WTC11 (cell line): ENCODE measurements at regions not wholly inside any gene's neighbourhood (a gene's known extent, or its start where the extent isn't known, plus 50 kb on each side); places are given as distances from the start of the nearest gene placed in this dataset.

Experiments
- ATAC-seq: fragments of 200-7000 bp; cut with Tn5 transposase; 2 replicates; pipeline ENCODE4 v1.10.0; 2021; ENCODE audit warnings: mild to moderate bottlenecking, moderate library complexity
- CTCF ChIA-PET: fragments of 300-600 bp; sonication (Branson Sonifier 250); formaldehyde crosslinking; loops from one replicate; lab custom pipeline; 2021; ENCODE audit warnings: antibody characterized with exemption; lab: Charles Lee
- POLR2A ChIA-PET: fragments of 350-600 bp; sonication (Branson Sonifier 250); formaldehyde crosslinking; loops from one replicate; lab custom pipeline; 2021; ENCODE audit warnings: antibody characterized with exemption; lab: Charles Lee
- DNase-seq: peaks from one replicate; pipeline ENCODE4 v3.0.0; 2021; ENCODE audit warnings: low spot score
- H3K27ac Mint-ChIP-seq: 2 replicates; pipeline ENCODE4 v1.8.0; 2021; ENCODE audit warnings: mixed read lengths
- H3K27me3 Mint-ChIP-seq: 2 replicates; pipeline ENCODE4 v1.8.0; 2021; ENCODE audit warnings: low read depth, mild to moderate bottlenecking, moderate library complexity, mixed read lengths
- H3K36me3 Mint-ChIP-seq: 2 replicates; pipeline ENCODE4 v1.8.0; 2021; ENCODE audit warnings: mixed read lengths
- H3K4me1 Mint-ChIP-seq: 2 replicates; pipeline ENCODE4 v1.8.0; 2022; ENCODE audit warnings: mixed read lengths
- H3K4me3 Mint-ChIP-seq: 2 replicates; pipeline ENCODE4 v1.8.0; 2021; ENCODE audit warnings: mild to moderate bottlenecking, moderate library complexity, mixed read lengths
- H3K9me3 Mint-ChIP-seq: 2 replicates; pipeline ENCODE4 v1.8.0; 2021; ENCODE audit warnings: mixed read lengths
- CBFB ChIP-seq: sonication (generic); formaldehyde crosslinking; IDR thresholded peaks from 2 replicates; pipeline ENCODE4 v1.8.1; 2022; ENCODE audit warnings: mild to moderate bottlenecking, low read depth, missing genetic modification reagents
- CREB1 ChIP-seq: sonication (generic); formaldehyde crosslinking; IDR thresholded peaks from 2 replicates; pipeline ENCODE4 v1.8.0; 2023; ENCODE audit warnings: mild to moderate bottlenecking, missing genetic modification reagents
- FOXP1 ChIP-seq: sonication (generic); formaldehyde crosslinking; IDR thresholded peaks from 2 replicates; pipeline ENCODE4 v1.8.0; 2022; ENCODE audit warnings: missing genetic modification reagents, mild to moderate bottlenecking, moderate library complexity, borderline replicate concordance
- GABPB1 ChIP-seq: sonication (generic); formaldehyde crosslinking; IDR thresholded peaks from 2 replicates; pipeline ENCODE4 v1.8.1; 2023; ENCODE audit warnings: mild to moderate bottlenecking, missing genetic modification reagents
- HMGA2 ChIP-seq: fragments of 250-450 bp; sonication (Bioruptor Pico); IDR thresholded peaks from 2 replicates; pipeline ENCODE4 v1.4.0; 2021; ENCODE audit warnings: mild to moderate bottlenecking, moderate library complexity
- IRF2 ChIP-seq: sonication (generic); formaldehyde crosslinking; IDR thresholded peaks from 2 replicates; pipeline ENCODE4 v1.8.0; 2022; ENCODE audit warnings: low read depth, missing genetic modification reagents, borderline replicate concordance
- JAZF1 ChIP-seq: fragments of 250-450 bp; sonication (Bioruptor Pico); IDR thresholded peaks from 2 replicates; pipeline ENCODE4 v1.9.0; 2021; ENCODE audit warnings: moderate library complexity, mild to moderate bottlenecking, inconsistent platforms
- KAT7 ChIP-seq: sonication (generic); formaldehyde crosslinking; IDR thresholded peaks from 2 replicates; pipeline ENCODE4 v1.8.1; 2023; ENCODE audit warnings: missing genetic modification reagents, mild to moderate bottlenecking, borderline replicate concordance
- NR2C2 ChIP-seq: sonication (generic); formaldehyde crosslinking; IDR thresholded peaks from 2 replicates; pipeline ENCODE4 v1.8.0; 2022; ENCODE audit warnings: mild to moderate bottlenecking, missing genetic modification reagents
- OVOL2 ChIP-seq: fragments of 250-450 bp; sonication (Bioruptor Pico); IDR thresholded peaks from 2 replicates; pipeline ENCODE4 v1.9.0; 2021; ENCODE audit warnings: mild to moderate bottlenecking, borderline replicate concordance
- RELA ChIP-seq: sonication (generic); formaldehyde crosslinking; IDR thresholded peaks from 2 replicates; pipeline ENCODE4 v1.8.1; 2022; ENCODE audit warnings: missing genetic modification reagents, mild to moderate bottlenecking, borderline replicate concordance
- ZNF121 ChIP-seq: sonication (generic); formaldehyde crosslinking; IDR thresholded peaks from 2 replicates; pipeline ENCODE4 v1.8.0; 2023; ENCODE audit warnings: missing genetic modification reagents
- ZNF317 ChIP-seq: sonication (generic); formaldehyde crosslinking; IDR thresholded peaks from 2 replicates; pipeline ENCODE4 v1.8.1; 2023; ENCODE audit warnings: low read depth, mild to moderate bottlenecking, moderate library complexity, missing genetic modification reagents, borderline replicate concordance
- TF ChIP-seq, protein P1 (sequence below): sonication (generic); formaldehyde crosslinking; IDR thresholded peaks from 2 replicates; pipeline ENCODE4 v1.8.0; 2022; ENCODE audit warnings: mild to moderate bottlenecking, missing genetic modification reagents
- TF ChIP-seq, protein P2 (sequence below): sonication (generic); formaldehyde crosslinking; IDR thresholded peaks from 2 replicates; pipeline ENCODE4 v1.8.0; 2022; ENCODE audit warnings: mild to moderate bottlenecking, missing genetic modification reagents
- TF ChIP-seq, protein P3 (sequence below): sonication (generic); formaldehyde crosslinking; IDR thresholded peaks from 2 replicates; pipeline ENCODE4 v1.8.1; 2022; ENCODE audit warnings: low read depth, missing genetic modification reagents, borderline replicate concordance
- TF ChIP-seq, protein P4 (sequence below): sonication (generic); formaldehyde crosslinking; IDR thresholded peaks from 2 replicates; pipeline ENCODE4 v1.8.0; 2022; ENCODE audit warnings: missing genetic modification reagents
- TF ChIP-seq, protein P5 (sequence below): fragments of 250-450 bp; sonication (Bioruptor Pico); IDR thresholded peaks from 2 replicates; pipeline ENCODE4 v1.9.0; 2021; ENCODE audit warnings: mild to moderate bottlenecking
- TF ChIP-seq, protein P6 (sequence below): fragments of 250-450 bp; sonication (Bioruptor Pico); IDR thresholded peaks from 2 replicates; pipeline ENCODE4 v1.9.0; 2021; ENCODE audit warnings: mild to moderate bottlenecking, borderline replicate concordance

DNA sequence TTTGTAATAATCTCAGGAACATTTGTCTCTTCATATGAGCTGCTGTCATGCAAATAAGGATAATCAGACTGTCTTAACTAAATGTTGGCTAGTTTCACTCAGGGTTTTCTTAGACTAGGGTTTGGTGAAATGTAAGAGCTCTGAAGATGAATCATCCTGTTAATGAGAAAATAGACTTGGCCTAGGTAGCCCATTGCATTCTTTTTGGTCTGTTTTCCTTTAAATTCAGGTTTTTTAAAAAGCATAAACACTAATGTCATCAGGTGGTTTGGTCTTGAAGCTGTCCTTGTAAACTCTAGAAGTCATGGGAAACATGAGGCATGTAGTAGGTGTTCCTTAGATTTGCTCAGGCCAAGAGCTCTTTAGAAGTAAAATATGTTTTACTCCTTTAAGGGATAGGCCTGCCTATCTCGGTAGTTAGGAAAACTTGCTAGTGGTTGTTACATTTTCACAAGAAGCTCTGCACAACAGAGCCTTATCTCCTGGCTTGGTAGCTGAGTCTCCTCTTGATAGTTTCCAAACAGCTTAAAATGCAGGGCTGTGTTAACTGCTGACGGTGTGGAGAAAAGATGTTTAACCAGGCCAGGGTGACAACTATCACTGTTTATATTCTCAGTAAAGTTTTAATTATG is 62.0 kb upstream of the C1QTNF9B start:
- H3K4me1 Mint-ChIP-seq, result peaks cover 13% of the 10 kb centered on the region
- no peak overlapping the region for H3K4me3 Mint-ChIP-seq
- no peaks in the 10 kb centered on the region for H3K36me3 Mint-ChIP-seq
- H3K27me3 Mint-ChIP-seq, result peaks cover 5% of the 10 kb centered on the region; the same call in 1 of the 2 replicates
- ChIA-PET CTCF (interaction anchor here (1.5 to 3.9 kb wide), 12 partner anchors 8 to 273 kb away, joined by 3 to 41 read pairs (median 10); partner anchors contain the start of gene MIPEP), POLR2A (no interaction called here)
- no peak overlapping the region for H3K27ac Mint-ChIP-seq
- no peak for ATAC-seq
- H3K9me3 Mint-ChIP-seq, result no peaks in the 10 kb centered on the region
- no peak for TF ChIP-seq ZNF317 (CRISPR knock-in tag)
- TF ChIP-seq CREB1 (CRISPR knock-in tag), result no peak
- TF ChIP-seq, protein P1, sequence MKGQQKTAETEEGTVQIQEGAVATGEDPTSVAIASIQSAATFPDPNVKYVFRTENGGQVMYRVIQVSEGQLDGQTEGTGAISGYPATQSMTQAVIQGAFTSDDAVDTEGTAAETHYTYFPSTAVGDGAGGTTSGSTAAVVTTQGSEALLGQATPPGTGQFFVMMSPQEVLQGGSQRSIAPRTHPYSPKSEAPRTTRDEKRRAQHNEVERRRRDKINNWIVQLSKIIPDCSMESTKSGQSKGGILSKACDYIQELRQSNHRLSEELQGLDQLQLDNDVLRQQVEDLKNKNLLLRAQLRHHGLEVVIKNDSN, result no peak
- TF ChIP-seq KAT7 (CRISPR knock-in tag), result no peak
- TF ChIP-seq, protein P2, sequence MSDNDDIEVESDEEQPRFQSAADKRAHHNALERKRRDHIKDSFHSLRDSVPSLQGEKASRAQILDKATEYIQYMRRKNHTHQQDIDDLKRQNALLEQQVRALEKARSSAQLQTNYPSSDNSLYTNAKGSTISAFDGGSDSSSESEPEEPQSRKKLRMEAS, result no peak
- TF ChIP-seq IRF2 (CRISPR knock-in tag), result no peak
- no peak for TF ChIP-seq FOXP1
- TF ChIP-seq, protein P3, sequence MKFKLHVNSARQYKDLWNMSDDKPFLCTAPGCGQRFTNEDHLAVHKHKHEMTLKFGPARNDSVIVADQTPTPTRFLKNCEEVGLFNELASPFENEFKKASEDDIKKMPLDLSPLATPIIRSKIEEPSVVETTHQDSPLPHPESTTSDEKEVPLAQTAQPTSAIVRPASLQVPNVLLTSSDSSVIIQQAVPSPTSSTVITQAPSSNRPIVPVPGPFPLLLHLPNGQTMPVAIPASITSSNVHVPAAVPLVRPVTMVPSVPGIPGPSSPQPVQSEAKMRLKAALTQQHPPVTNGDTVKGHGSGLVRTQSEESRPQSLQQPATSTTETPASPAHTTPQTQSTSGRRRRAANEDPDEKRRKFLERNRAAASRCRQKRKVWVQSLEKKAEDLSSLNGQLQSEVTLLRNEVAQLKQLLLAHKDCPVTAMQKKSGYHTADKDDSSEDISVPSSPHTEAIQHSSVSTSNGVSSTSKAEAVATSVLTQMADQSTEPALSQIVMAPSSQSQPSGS (CRISPR knock-in tag), result no peak
- TF ChIP-seq HMGA2 (CRISPR knock-in tag), result no peak
- TF ChIP-seq CBFB (CRISPR knock-in tag), result no peak
- TF ChIP-seq NR2C2, result no peak
- TF ChIP-seq, protein P4, sequence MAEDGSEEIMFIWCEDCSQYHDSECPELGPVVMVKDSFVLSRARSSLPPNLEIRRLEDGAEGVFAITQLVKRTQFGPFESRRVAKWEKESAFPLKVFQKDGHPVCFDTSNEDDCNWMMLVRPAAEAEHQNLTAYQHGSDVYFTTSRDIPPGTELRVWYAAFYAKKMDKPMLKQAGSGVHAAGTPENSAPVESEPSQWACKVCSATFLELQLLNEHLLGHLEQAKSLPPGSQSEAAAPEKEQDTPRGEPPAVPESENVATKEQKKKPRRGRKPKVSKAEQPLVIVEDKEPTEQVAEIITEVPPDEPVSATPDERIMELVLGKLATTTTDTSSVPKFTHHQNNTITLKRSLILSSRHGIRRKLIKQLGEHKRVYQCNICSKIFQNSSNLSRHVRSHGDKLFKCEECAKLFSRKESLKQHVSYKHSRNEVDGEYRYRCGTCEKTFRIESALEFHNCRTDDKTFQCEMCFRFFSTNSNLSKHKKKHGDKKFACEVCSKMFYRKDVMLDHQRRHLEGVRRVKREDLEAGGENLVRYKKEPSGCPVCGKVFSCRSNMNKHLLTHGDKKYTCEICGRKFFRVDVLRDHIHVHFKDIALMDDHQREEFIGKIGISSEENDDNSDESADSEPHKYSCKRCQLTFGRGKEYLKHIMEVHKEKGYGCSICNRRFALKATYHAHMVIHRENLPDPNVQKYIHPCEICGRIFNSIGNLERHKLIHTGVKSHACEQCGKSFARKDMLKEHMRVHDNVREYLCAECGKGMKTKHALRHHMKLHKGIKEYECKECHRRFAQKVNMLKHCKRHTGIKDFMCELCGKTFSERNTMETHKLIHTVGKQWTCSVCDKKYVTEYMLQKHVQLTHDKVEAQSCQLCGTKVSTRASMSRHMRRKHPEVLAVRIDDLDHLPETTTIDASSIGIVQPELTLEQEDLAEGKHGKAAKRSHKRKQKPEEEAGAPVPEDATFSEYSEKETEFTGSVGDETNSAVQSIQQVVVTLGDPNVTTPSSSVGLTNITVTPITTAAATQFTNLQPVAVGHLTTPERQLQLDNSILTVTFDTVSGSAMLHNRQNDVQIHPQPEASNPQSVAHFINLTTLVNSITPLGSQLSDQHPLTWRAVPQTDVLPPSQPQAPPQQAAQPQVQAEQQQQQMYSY (CRISPR knock-in tag), result no peak
- no peak for TF ChIP-seq RELA (CRISPR knock-in tag)
- TF ChIP-seq, protein P5, sequence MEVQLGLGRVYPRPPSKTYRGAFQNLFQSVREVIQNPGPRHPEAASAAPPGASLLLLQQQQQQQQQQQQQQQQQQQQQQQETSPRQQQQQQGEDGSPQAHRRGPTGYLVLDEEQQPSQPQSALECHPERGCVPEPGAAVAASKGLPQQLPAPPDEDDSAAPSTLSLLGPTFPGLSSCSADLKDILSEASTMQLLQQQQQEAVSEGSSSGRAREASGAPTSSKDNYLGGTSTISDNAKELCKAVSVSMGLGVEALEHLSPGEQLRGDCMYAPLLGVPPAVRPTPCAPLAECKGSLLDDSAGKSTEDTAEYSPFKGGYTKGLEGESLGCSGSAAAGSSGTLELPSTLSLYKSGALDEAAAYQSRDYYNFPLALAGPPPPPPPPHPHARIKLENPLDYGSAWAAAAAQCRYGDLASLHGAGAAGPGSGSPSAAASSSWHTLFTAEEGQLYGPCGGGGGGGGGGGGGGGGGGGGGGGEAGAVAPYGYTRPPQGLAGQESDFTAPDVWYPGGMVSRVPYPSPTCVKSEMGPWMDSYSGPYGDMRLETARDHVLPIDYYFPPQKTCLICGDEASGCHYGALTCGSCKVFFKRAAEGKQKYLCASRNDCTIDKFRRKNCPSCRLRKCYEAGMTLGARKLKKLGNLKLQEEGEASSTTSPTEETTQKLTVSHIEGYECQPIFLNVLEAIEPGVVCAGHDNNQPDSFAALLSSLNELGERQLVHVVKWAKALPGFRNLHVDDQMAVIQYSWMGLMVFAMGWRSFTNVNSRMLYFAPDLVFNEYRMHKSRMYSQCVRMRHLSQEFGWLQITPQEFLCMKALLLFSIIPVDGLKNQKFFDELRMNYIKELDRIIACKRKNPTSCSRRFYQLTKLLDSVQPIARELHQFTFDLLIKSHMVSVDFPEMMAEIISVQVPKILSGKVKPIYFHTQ, result no peak
- TF ChIP-seq OVOL2, result no peak
- TF ChIP-seq JAZF1, result no peak
- TF ChIP-seq, protein P6, sequence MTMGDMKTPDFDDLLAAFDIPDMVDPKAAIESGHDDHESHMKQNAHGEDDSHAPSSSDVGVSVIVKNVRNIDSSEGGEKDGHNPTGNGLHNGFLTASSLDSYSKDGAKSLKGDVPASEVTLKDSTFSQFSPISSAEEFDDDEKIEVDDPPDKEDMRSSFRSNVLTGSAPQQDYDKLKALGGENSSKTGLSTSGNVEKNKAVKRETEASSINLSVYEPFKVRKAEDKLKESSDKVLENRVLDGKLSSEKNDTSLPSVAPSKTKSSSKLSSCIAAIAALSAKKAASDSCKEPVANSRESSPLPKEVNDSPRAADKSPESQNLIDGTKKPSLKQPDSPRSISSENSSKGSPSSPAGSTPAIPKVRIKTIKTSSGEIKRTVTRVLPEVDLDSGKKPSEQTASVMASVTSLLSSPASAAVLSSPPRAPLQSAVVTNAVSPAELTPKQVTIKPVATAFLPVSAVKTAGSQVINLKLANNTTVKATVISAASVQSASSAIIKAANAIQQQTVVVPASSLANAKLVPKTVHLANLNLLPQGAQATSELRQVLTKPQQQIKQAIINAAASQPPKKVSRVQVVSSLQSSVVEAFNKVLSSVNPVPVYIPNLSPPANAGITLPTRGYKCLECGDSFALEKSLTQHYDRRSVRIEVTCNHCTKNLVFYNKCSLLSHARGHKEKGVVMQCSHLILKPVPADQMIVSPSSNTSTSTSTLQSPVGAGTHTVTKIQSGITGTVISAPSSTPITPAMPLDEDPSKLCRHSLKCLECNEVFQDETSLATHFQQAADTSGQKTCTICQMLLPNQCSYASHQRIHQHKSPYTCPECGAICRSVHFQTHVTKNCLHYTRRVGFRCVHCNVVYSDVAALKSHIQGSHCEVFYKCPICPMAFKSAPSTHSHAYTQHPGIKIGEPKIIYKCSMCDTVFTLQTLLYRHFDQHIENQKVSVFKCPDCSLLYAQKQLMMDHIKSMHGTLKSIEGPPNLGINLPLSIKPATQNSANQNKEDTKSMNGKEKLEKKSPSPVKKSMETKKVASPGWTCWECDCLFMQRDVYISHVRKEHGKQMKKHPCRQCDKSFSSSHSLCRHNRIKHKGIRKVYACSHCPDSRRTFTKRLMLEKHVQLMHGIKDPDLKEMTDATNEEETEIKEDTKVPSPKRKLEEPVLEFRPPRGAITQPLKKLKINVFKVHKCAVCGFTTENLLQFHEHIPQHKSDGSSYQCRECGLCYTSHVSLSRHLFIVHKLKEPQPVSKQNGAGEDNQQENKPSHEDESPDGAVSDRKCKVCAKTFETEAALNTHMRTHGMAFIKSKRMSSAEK, result no peak
- no peak for TF ChIP-seq GABPB1 (CRISPR knock-in tag)
- no peak for TF ChIP-seq ZNF121
- DNase-seq, result no peak
